ENCODE measurements at regions not wholly inside any gene's neighbourhood (a gene's known extent, or its start where the extent isn't known, plus 50 kb on each side); places are given as distances from the start of the nearest gene placed in this dataset.

- DNase-seq (ENCODE audit: low spot score) = no peak
Observed at GRCh38 chr2:41989501-41990180, 58.2 kb upstream of the PKDCC start.

GRCh38 chr2:41990245-41990644 lies 57.6 kb upstream of the PKDCC start:
- DNase-seq (ENCODE audit: low spot score) = no peak

GRCh38 chr2:41990688-41991087 lies 57.1 kb upstream of the PKDCC start:
- peak; percentile 35 for DNase-seq (ENCODE audit: low spot score)

- DNase-seq (ENCODE audit: low spot score) = no peak
Observed at GRCh38 chr2:41992056-41992642, 55.7 kb upstream of the PKDCC start.

GRCh38 chr2:41992671-41993434 lies 55.0 kb upstream of the PKDCC start:
- DNase-seq (ENCODE audit: low spot score) = no peak

- DNase-seq (ENCODE audit: low spot score) = no peak
Observed at GRCh38 chr2:41993435-41993925, 54.3 kb upstream of the PKDCC start.

GRCh38 chr2:41994233-41994637 lies 53.6 kb upstream of the PKDCC start:
- DNase-seq (ENCODE audit: low spot score) = no peak

- no peak for DNase-seq (ENCODE audit: low spot score)
Observed at GRCh38 chr2:41994661-41995060, 53.2 kb upstream of the PKDCC start.

GRCh38 chr2:41997561-41997960 lies 50.3 kb upstream of the PKDCC start:
- DNase-seq (ENCODE audit: low spot score) = no peak

Measured in kidney tubule cell (primary cell).